OCI-LY7 (cell line): ENCODE measurements at regions not wholly inside any gene's neighbourhood (a gene's known extent, or its start where the extent isn't known, plus 50 kb on each side); places are given as distances from the start of the nearest gene placed in this dataset.

ENCODE experiments used
- BruUV-seq: library from RNA; stranded (reverse); fragments of 400-500 nt; replicated peaks from 2 replicates; lab custom pipeline; 2021; lab: Mats Ljungman, UMichigan
- CTCF ChIA-PET: fragments of 300-600 bp; sonication (Branson Sonifier 250); formaldehyde crosslinking; loops from one replicate; lab custom pipeline; 2022; ENCODE audit warnings: antibody characterized with exemption; ENCODE audit not compliant: unreplicated experiment; lab: Charles Lee
- POLR2A ChIA-PET: fragments of 300-600 bp; sonication (Branson Sonifier 250); formaldehyde crosslinking; loops from one replicate; lab custom pipeline; 2022; ENCODE audit warnings: antibody characterized with exemption; lab: Charles Lee
- DNase-seq: peaks from one replicate; pipeline ENCODE4 v3.0.0-alpha.2; 2015; ENCODE audit warnings: low spot score
- H2AFZ ChIP-seq: fragments of 200-600 bp; sonication (generic), shearing (Covaris generic); 2 replicates; pipeline ENCODE4 v1.6.1; 2014; ENCODE audit warnings: mild to moderate bottlenecking, antibody characterized with exemption, low read length, moderate library complexity
- H3K27ac ChIP-seq: fragments of 200-600 bp; sonication (generic); 2 replicates; pipeline ENCODE4 v1.5.1; 2014; ENCODE audit warnings: mixed run types, low read depth, mild to moderate bottlenecking, moderate library complexity, low read length, inconsistent platforms; ENCODE audit not compliant: poor library complexity, severe bottlenecking
- H3K36me3 ChIP-seq: fragments of 200-600 bp; sonication (generic); 2 replicates; pipeline ENCODE4 v1.6.1; 2014; ENCODE audit warnings: mild to moderate bottlenecking, antibody characterized with exemption, low read length, moderate library complexity, mixed read lengths; ENCODE audit not compliant: insufficient read depth
- H3K4me1 ChIP-seq: fragments of 200-600 bp; sonication (generic); 2 replicates; pipeline ENCODE4 v1.5.1; 2014; ENCODE audit warnings: mild to moderate bottlenecking, low read length; ENCODE audit not compliant: insufficient read depth, poor library complexity, severe bottlenecking
- H3K4me2 ChIP-seq: fragments of 200-600 bp; sonication (generic); 2 replicates; pipeline ENCODE4 v1.6.1; 2014; ENCODE audit warnings: mild to moderate bottlenecking, low read length
- H3K4me3 ChIP-seq: fragments of 200-600 bp; sonication (generic); 2 replicates; pipeline ENCODE4 v1.5.1; 2014; ENCODE audit warnings: mild to moderate bottlenecking, low read depth, low read length; ENCODE audit not compliant: poor library complexity, severe bottlenecking
- H3K79me2 ChIP-seq: fragments of 200-600 bp; sonication (generic); 2 replicates; pipeline ENCODE4 v1.6.1; 2016; ENCODE audit warnings: low read depth, mild to moderate bottlenecking, low read length, moderate library complexity, mixed read lengths; ENCODE audit not compliant: insufficient read depth
- H3K9me2 ChIP-seq: fragments of 200-600 bp; sonication (generic); 2 replicates; pipeline ENCODE4 v1.6.1; 2016; ENCODE audit warnings: mild to moderate bottlenecking, low read length, mixed read lengths; ENCODE audit not compliant: insufficient read depth
- H3K9me3 ChIP-seq: fragments of 200-600 bp; sonication (generic); 2 replicates; pipeline ENCODE4 v1.6.1; 2014; ENCODE audit warnings: mild to moderate bottlenecking, mixed run types, low read length, mixed read lengths
- H4K20me1 ChIP-seq: fragments of 200-600 bp; sonication (generic); 2 replicates; pipeline ENCODE4 v1.6.1; 2014; ENCODE audit warnings: mild to moderate bottlenecking, antibody characterized with exemption, low read length, moderate library complexity, mixed read lengths; ENCODE audit not compliant: insufficient read depth
- CTCF ChIP-seq: fragments of 200-600 bp; sonication (generic); conservative IDR thresholded peaks from 2 replicates; pipeline ENCODE4 v1.5.1; 2014; ENCODE audit warnings: mild to moderate bottlenecking, antibody characterized with exemption, low read length, moderate library complexity, mixed read lengths
- EZH2phosphoT487 ChIP-seq: fragments of 200-600 bp; sonication (generic); IDR thresholded peaks from 2 replicates; pipeline ENCODE4 v1.6.1; 2018; ENCODE audit warnings: low read depth, borderline replicate concordance, mild to moderate bottlenecking, mixed run types, antibody characterized with exemption, low read length, moderate library complexity, mixed read lengths
- intact Hi-C: fragments of 100-400 bp; cut with micrococcal nuclease; formaldehyde crosslinking; loops from one replicate; pipeline ENCODE4 v1.10.0; 2022; ENCODE audit not compliant: unreplicated experiment

- Histone ChIP-seq H4K20me1 (no peaks in the 10 kb centered on the region), H3K36me3 (no peaks in the 10 kb centered on the region), H3K27ac (no peak overlapping the region), H3K9me2 (no peaks in the 10 kb centered on the region; the same call in 1 of the 2 replicates), H3K4me3 (no peak overlapping the region), H2AFZ (no peak overlapping the region), H3K4me1 (no peaks in the 10 kb centered on the region), H3K79me2 (no peaks in the 10 kb centered on the region), H3K4me2 (no peak overlapping the region), H3K9me3 (no peaks in the 10 kb centered on the region)
- TF ChIP-seq CTCF (no peak), EZH2phosphoT487 (no peak)
- ChIA-PET CTCF (no interaction called here), POLR2A (interaction anchor here (0.7 kb wide), 1 partner anchor 71 kb away, joined by 4 read pairs; no protein-coding TSS in a partner anchor)
- DNase-seq, result no peak
- BruUV-seq, result no TSS peak
- intact Hi-C loops, result no loop called here
Observed at GRCh38 chr2:105451571-105452166, 52.8 kb upstream of the FHL2 start.

- Histone ChIP-seq H3K4me3 (no peak overlapping the region), H3K9me3 (no peaks in the 10 kb centered on the region), H3K4me2 (no peak overlapping the region), H2AFZ (no peak overlapping the region), H3K79me2 (no peaks in the 10 kb centered on the region), H3K9me2 (no peaks in the 10 kb centered on the region; the same call in 1 of the 2 replicates), H3K36me3 (no peaks in the 10 kb centered on the region), H4K20me1 (no peaks in the 10 kb centered on the region), H3K27ac (no peak overlapping the region), H3K4me1 (no peaks in the 10 kb centered on the region)
- no peak for DNase-seq
- intact Hi-C loops, result no loop called here
- ChIA-PET CTCF (no interaction called here), POLR2A (interaction anchor here (1.0 kb wide), 1 partner anchor 128 kb away, joined by 3 read pairs; no protein-coding TSS in a partner anchor)
- TF ChIP-seq EZH2phosphoT487 (no peak), CTCF (no peak)
- BruUV-seq, result no TSS peak
Observed at GRCh38 chr2:105450471-105450870, 51.6 kb upstream of the FHL2 start.

- Histone ChIP-seq H3K9me3 (no peaks in the 10 kb centered on the region), H3K79me2 (no peaks in the 10 kb centered on the region), H3K27ac (no peak overlapping the region), H3K36me3 (no peaks in the 10 kb centered on the region), H3K4me2 (no peak overlapping the region), H3K4me3 (no peak overlapping the region), H3K9me2 (no peaks in the 10 kb centered on the region; the same call in 1 of the 2 replicates), H4K20me1 (no peaks in the 10 kb centered on the region), H2AFZ (no peak overlapping the region), H3K4me1 (no peaks in the 10 kb centered on the region)
- no peak for DNase-seq
- BruUV-seq, result no TSS peak
- TF ChIP-seq EZH2phosphoT487, result no peak
- TF ChIP-seq CTCF, result no peak
- ChIA-PET CTCF (no interaction called here), POLR2A (no interaction called here)
- intact Hi-C loops, result no loop called here
Observed at GRCh38 chr2:105449076-105449475, 50.2 kb upstream of the FHL2 start.
